H9 (cell line): ENCODE measurements at regions not wholly inside any gene's neighbourhood (a gene's known extent, or its start where the extent isn't known, plus 50 kb on each side); places are given as distances from the start of the nearest gene placed in this dataset.

ENCODE experiments used
- DNase-seq: peaks from one replicate; pipeline ENCODE4 v3.0.0-alpha.2; 2017
- H2AFZ ChIP-seq: one replicate; pipeline ENCODE4 v1.6.1; 2013; ENCODE audit warnings: mild to moderate bottlenecking, low read length, control low read depth, moderate library complexity
- H2AK5ac ChIP-seq: 2 replicates; pipeline ENCODE4 v1.6.1; 2013; ENCODE audit warnings: low read length, control low read depth, mixed read lengths; ENCODE audit not compliant: insufficient read length
- H2BK120ac ChIP-seq: one replicate; pipeline ENCODE4 v1.6.1; 2013; ENCODE audit warnings: low read depth, mild to moderate bottlenecking, low read length, control low read depth, inconsistent platforms; ENCODE audit not compliant: poor library complexity, severe bottlenecking
- H2BK12ac ChIP-seq: 2 replicates; pipeline ENCODE4 v1.6.1; 2013; ENCODE audit warnings: low read length, control low read depth, mixed read lengths, low read depth; ENCODE audit not compliant: insufficient read length
- H2BK15ac ChIP-seq: 2 replicates; pipeline ENCODE4 v1.6.1; 2013; ENCODE audit warnings: low read depth, low read length, control low read depth
- H2BK20ac ChIP-seq: one replicate; pipeline ENCODE4 v1.6.1; 2013; ENCODE audit warnings: low read depth, mild to moderate bottlenecking, low read length, control low read depth, inconsistent platforms; ENCODE audit not compliant: poor library complexity, severe bottlenecking
- H2BK5ac ChIP-seq: 2 replicates; pipeline ENCODE4 v1.6.1; 2013; ENCODE audit warnings: low read length, control low read depth, mixed read lengths; ENCODE audit not compliant: insufficient read length
- H3K14ac ChIP-seq: 2 replicates; pipeline ENCODE4 v1.6.1; 2013; ENCODE audit warnings: low read length, control low read depth; ENCODE audit not compliant: insufficient read depth
- H3K18ac ChIP-seq: 2 replicates; pipeline ENCODE4 v1.6.1; 2013; ENCODE audit warnings: low read depth, mild to moderate bottlenecking, mixed read lengths, low read length, control low read depth; ENCODE audit not compliant: insufficient read length
- H3K23ac ChIP-seq: 2 replicates; pipeline ENCODE4 v1.6.1; 2013; ENCODE audit warnings: low read length, control low read depth, mixed read lengths, low read depth; ENCODE audit not compliant: insufficient read length
- H3K23me2 ChIP-seq: 2 replicates; pipeline ENCODE4 v1.6.1; 2013; ENCODE audit warnings: low read depth, mild to moderate bottlenecking, mixed read lengths, low read length, control low read depth; ENCODE audit not compliant: insufficient read length, poor library complexity, severe bottlenecking
- H3K27ac ChIP-seq: 2 replicates; pipeline ENCODE4 v1.5.1; 2013; ENCODE audit warnings: low read length, control low read depth, mixed read lengths, low read depth; ENCODE audit not compliant: insufficient read length
- H3K27me3 ChIP-seq: 2 replicates; pipeline ENCODE4 v1.6.1; 2013; ENCODE audit warnings: low read length, control low read depth, inconsistent platforms; ENCODE audit not compliant: insufficient read depth
- H3K4ac ChIP-seq: 2 replicates; pipeline ENCODE4 v1.6.1; 2013; ENCODE audit warnings: low read depth, mild to moderate bottlenecking, control low read depth, inconsistent platforms, low read length, moderate library complexity
- H3K4me1 ChIP-seq: 2 replicates; pipeline ENCODE4 v1.6.1; 2013; ENCODE audit warnings: low read length, control low read depth, inconsistent platforms; ENCODE audit not compliant: insufficient read depth
- H3K4me2 ChIP-seq: 2 replicates; pipeline ENCODE4 v1.6.1; 2013; ENCODE audit warnings: low read length, control low read depth, mixed read lengths; ENCODE audit not compliant: insufficient read length, insufficient read depth
- H3K56ac ChIP-seq: 2 replicates; pipeline ENCODE4 v1.6.1; 2013; ENCODE audit warnings: low read depth, mild to moderate bottlenecking, mixed read lengths, low read length, control low read depth; ENCODE audit not compliant: insufficient read length
- H3K79me1 ChIP-seq: 2 replicates; pipeline ENCODE4 v1.6.1; 2013; ENCODE audit warnings: low read depth, mild to moderate bottlenecking, moderate library complexity, low read length, control low read depth, inconsistent platforms; ENCODE audit not compliant: insufficient read depth, poor library complexity, severe bottlenecking
- H3K79me2 ChIP-seq: 2 replicates; pipeline ENCODE4 v1.6.1; 2013; ENCODE audit warnings: low read length, control low read depth, inconsistent platforms; ENCODE audit not compliant: insufficient read depth
- H3K9ac ChIP-seq: 2 replicates; pipeline ENCODE4 v1.6.1; 2013; ENCODE audit warnings: low read length, control low read depth, mixed read lengths; ENCODE audit not compliant: insufficient read length; ENCODE audit errors: extremely low read depth
- H3K9me3 ChIP-seq: one replicate; pipeline ENCODE4 v1.6.1; 2013; ENCODE audit warnings: low read depth, low read length, inconsistent platforms; ENCODE audit not compliant: control insufficient read depth
- H3T11ph ChIP-seq: one replicate; pipeline ENCODE4 v1.6.1; 2013; ENCODE audit warnings: mild to moderate bottlenecking, low read length, control low read depth, inconsistent platforms
- H4K20me1 ChIP-seq: one replicate; pipeline ENCODE4 v1.6.1; 2013; ENCODE audit not compliant: control insufficient read depth, insufficient read length, insufficient read depth
- H4K5ac ChIP-seq: 2 replicates; pipeline ENCODE4 v1.6.1; 2013; ENCODE audit warnings: low read depth, mild to moderate bottlenecking, mixed read lengths, low read length, control low read depth; ENCODE audit not compliant: insufficient read length
- H4K8ac ChIP-seq: replicated peaks from 2 replicates; pipeline ENCODE4 v1.6.1; 2013; ENCODE audit warnings: low read length, control low read depth, mixed read lengths, low read depth; ENCODE audit not compliant: insufficient read length
- H4K91ac ChIP-seq: 2 replicates; pipeline ENCODE4 v1.6.1; 2013; ENCODE audit warnings: low read depth, mild to moderate bottlenecking, moderate library complexity, mixed read lengths, low read length, control low read depth; ENCODE audit not compliant: insufficient read length
- H3K27ac Mint-ChIP-seq, 3 experiments: 2 replicates in 2 of 3; 3 replicates in 1 of 3; pipeline ENCODE4 v1.8.0; 2020 to 2021; ENCODE audit warnings: mixed read lengths in 3 of 3, mild to moderate bottlenecking in 1 of 3, moderate library complexity in 1 of 3
- H3K27me3 Mint-ChIP-seq: 2 replicates; pipeline ENCODE4 v1.8.0; 2021; ENCODE audit warnings: low read depth, mild to moderate bottlenecking, moderate library complexity, mixed read lengths
- H3K36me3 Mint-ChIP-seq, 3 experiments: 2 replicates in 2 of 3; 3 replicates in 1 of 3; pipeline ENCODE4 v1.8.0; 2020 to 2021; ENCODE audit warnings: low read depth in 3 of 3, mixed read lengths in 3 of 3; ENCODE audit not compliant: insufficient read depth in 1 of 3
- H3K4me1 Mint-ChIP-seq, 2 experiments: 2 replicates each; pipeline ENCODE4 v1.8.0; 2020; ENCODE audit warnings: mixed read lengths in 2 of 2
- H3K4me3 Mint-ChIP-seq, 2 experiments: 2 replicates in 1 of 2; 3 replicates in 1 of 2; pipeline ENCODE4 v1.8.0; 2020 to 2021; ENCODE audit warnings: mild to moderate bottlenecking in 2 of 2, mixed read lengths in 2 of 2, moderate library complexity in 1 of 2
- H3K9me3 Mint-ChIP-seq, 2 experiments: 2 replicates in 1 of 2; 3 replicates in 1 of 2; pipeline ENCODE4 v1.8.0; 2020; ENCODE audit warnings: mild to moderate bottlenecking in 2 of 2, mixed read lengths in 2 of 2, moderate library complexity in 1 of 2
- CTCF ChIP-seq: fragments of 200-600 bp; sonication (generic); conservative IDR thresholded peaks from 3 replicates; pipeline ENCODE4 v1.8.0; 2021; ENCODE audit warnings: antibody characterized with exemption, mild to moderate bottlenecking
- WGBS: extraction: QIAGEN DNeasy Blood & Tissue Kit; methylation state at CpG from one replicate; pipeline ENCODE4 v1.1.7; 2013; ENCODE audit warnings: missing lambda C conversion rate, low lambda C conversion rate, mixed read lengths; ENCODE audit not compliant: insufficient read length; ENCODE audit errors: extremely low coverage; 5-methylcytosine and 5-hydroxymethylcytosine counted together

GRCh38 chr1:221030990-221031389 is 151.7 kb downstream of the HLX start:
- H2AK5ac ChIP-seq: no peak overlapping the region
- no peak overlapping the region for H2BK20ac ChIP-seq
- Mint-ChIP-seq H3K27me3 (no peaks in the 10 kb centered on the region; the same call in 1 of the 2 replicates), H3K27ac (no peak overlapping the region), H3K9me3 (no peaks in the 10 kb centered on the region), H3K36me3 (no peaks in the 10 kb centered on the region), H3K4me1 (peaks cover 0 to 5% of the 10 kb centered on the region in 2 experiments; a peak in 3 of 4 replicates), H3K4me3 (no peak overlapping the region)
- no peak for DNase-seq
- H3K4me1 ChIP-seq: no peaks in the 10 kb centered on the region; the same call in 1 of the 2 replicates
- H2BK15ac ChIP-seq: no peak overlapping the region
- no peak overlapping the region for H2BK5ac ChIP-seq
- no peak overlapping the region for H3K27ac ChIP-seq
- H3K4ac ChIP-seq: no peak overlapping the region
- no peak for TF ChIP-seq CTCF
- no peaks in the 10 kb centered on the region for H3K79me2 ChIP-seq
- H4K91ac ChIP-seq: no peak overlapping the region
- H3T11ph ChIP-seq: no peak overlapping the region
- no peak overlapping the region for H2AFZ ChIP-seq
- H3K56ac ChIP-seq: no peak overlapping the region
- H3K79me1 ChIP-seq: no peaks in the 10 kb centered on the region
- H4K8ac ChIP-seq: no peak overlapping the region
- H2BK120ac ChIP-seq: no peak overlapping the region
- H2BK12ac ChIP-seq: no peak overlapping the region
- no peak overlapping the region for H3K14ac ChIP-seq
- no peaks in the 10 kb centered on the region for H3K27me3 ChIP-seq
- H4K5ac ChIP-seq: no peak overlapping the region
- no peak overlapping the region for H3K23ac ChIP-seq
- H3K9ac ChIP-seq: no peak overlapping the region
- no peak overlapping the region for H3K4me2 ChIP-seq
- no peak overlapping the region for H3K18ac ChIP-seq
- H4K20me1 ChIP-seq: no peaks in the 10 kb centered on the region
- no peaks in the 10 kb centered on the region for H3K9me3 ChIP-seq
- H3K23me2 ChIP-seq: no peaks in the 10 kb centered on the region
- no CpG with 5 or more reads among the region's 3 CpGs for WGBS
